Upper lobe of right lung (tissue), 1 donor: ENCODE measurements at regions not wholly inside any gene's neighbourhood (a gene's known extent, or its start where the extent isn't known, plus 50 kb on each side); places are given as distances from the start of the nearest gene placed in this dataset.
"Not testable (repeated sequence)": the region's sequence is repeated elsewhere in the genome, so short reads cannot be mapped to it uniquely, and the experiment has no call there.

Experiments
- ATAC-seq: fragments of 200-7000 bp; cut with Tn5 transposase; one replicate; pipeline ENCODE4 v1.9.1; 2020; ENCODE audit warnings: mild to moderate bottlenecking, moderate library complexity
- DNase-seq: peaks from one replicate; pipeline ENCODE4 v3.0.0-alpha.2; 2020
- H3K27ac ChIP-seq: fragments of 200-600 bp; one replicate; pipeline ENCODE4 v1.8.0; 2022
- H3K27me3 ChIP-seq: fragments of 200-600 bp; one replicate; pipeline ENCODE4 v1.8.0; 2022; ENCODE audit warnings: mild to moderate bottlenecking
- H3K36me3 ChIP-seq: fragments of 200-600 bp; one replicate; pipeline ENCODE4 v1.8.0; 2022
- H3K4me1 ChIP-seq: fragments of 200-600 bp; one replicate; pipeline ENCODE4 v1.8.0; 2022
- H3K4me3 ChIP-seq: fragments of 200-600 bp; one replicate; pipeline ENCODE4 v1.8.0; 2022; ENCODE audit warnings: mild to moderate bottlenecking
- H3K9me3 ChIP-seq: fragments of 200-600 bp; one replicate; pipeline ENCODE4 v1.8.0; 2022
- intact Hi-C: fragments of 100-400 bp; cut with DNase I; formaldehyde crosslinking; loops from one replicate; pipeline ENCODE4 v1.11.0; 2022
- TF ChIP-seq, protein P1 (sequence below): fragments of 200-600 bp; IDR thresholded peaks from one replicate; pipeline ENCODE4 v1.8.0; 2022; ENCODE audit warnings: antibody characterized with exemption
- donor health status: DM: no; HTN: yes; CAD: no; lungs with severe emphysema.

DNA sequence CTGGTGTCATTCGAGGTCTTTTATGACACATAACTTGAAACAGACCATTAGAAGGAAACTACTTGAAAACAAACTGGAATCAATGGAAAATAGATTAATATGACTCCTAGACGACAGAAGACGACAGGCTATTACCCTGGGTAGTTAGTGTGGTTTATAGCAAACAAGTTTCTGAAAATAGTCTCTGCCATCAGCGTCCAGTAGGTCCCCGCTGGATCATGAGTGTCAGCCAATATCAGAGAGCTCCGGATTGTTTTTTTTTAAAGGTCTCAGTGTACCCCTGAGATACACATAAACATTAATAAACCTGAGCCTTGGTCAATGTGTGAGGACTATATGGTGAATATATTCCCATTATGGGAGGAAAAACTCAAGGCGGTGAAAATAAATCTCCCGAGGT is 115.0 kb upstream of the THUMPD2 start:
- no peak for ATAC-seq
- no peak for DNase-seq
- intact Hi-C loops = no loop called here

DNA sequence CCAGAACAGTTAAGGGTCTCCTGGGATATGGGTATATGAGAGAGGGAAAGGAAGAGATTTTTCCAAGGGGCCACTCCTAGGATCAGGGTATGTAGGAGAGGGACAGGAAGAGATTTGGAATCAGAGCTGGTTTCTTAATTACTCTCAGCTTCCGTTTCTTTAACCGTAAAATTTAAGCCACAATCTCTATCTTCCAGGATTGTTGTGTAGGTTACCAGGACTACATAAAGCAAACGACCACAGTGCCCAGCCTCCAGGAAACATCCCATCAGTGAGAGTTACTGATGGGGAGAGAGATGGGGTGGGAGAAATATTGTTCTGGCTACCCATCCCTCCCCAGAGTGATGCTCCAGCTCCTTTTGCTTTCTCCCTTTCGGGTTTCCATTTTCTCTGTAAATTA is 114.6 kb upstream of the THUMPD2 start:
- TF ChIP-seq, protein P1, sequence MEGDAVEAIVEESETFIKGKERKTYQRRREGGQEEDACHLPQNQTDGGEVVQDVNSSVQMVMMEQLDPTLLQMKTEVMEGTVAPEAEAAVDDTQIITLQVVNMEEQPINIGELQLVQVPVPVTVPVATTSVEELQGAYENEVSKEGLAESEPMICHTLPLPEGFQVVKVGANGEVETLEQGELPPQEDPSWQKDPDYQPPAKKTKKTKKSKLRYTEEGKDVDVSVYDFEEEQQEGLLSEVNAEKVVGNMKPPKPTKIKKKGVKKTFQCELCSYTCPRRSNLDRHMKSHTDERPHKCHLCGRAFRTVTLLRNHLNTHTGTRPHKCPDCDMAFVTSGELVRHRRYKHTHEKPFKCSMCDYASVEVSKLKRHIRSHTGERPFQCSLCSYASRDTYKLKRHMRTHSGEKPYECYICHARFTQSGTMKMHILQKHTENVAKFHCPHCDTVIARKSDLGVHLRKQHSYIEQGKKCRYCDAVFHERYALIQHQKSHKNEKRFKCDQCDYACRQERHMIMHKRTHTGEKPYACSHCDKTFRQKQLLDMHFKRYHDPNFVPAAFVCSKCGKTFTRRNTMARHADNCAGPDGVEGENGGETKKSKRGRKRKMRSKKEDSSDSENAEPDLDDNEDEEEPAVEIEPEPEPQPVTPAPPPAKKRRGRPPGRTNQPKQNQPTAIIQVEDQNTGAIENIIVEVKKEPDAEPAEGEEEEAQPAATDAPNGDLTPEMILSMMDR = no peak
- Histone ChIP-seq H3K4me3 (no peak overlapping the region), H3K27ac (no peak overlapping the region), H3K36me3 (no peaks in the 10 kb centered on the region), H3K9me3 (no peaks in the 10 kb centered on the region), H3K4me1 (no peaks in the 10 kb centered on the region), H3K27me3 (no peaks in the 10 kb centered on the region)
- no peak for DNase-seq
- intact Hi-C loops = no loop called here
- no peak for ATAC-seq

More for the DNA sequence above, 115.0 kb upstream of the THUMPD2 start:
- Histone ChIP-seq H3K9me3 (no peaks in the 10 kb centered on the region), H3K27me3 (no peaks in the 10 kb centered on the region), H3K4me1 (no peaks in the 10 kb centered on the region), H3K4me3 (no peak overlapping the region), H3K27ac (no peak overlapping the region), H3K36me3 (no peaks in the 10 kb centered on the region)
- TF ChIP-seq, protein P1 = no peak

DNA sequence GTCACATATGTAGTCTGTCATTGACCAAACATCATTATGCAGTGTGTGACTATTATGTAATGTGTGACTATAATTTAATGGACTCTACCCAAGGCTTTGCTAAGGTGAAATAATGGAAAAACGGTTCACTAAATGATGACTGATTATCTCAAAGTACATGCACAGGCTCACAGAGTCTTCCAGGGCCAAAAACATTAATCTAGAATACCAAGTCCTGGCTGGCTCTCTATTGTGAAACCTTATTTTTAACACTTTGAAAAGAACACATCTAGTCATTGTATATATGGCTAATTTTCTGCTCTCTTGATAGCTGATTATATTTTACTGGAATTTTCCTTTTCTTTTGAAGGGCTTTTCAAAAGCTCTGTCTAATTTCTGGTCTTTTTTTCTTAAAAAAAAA is 102.9 kb upstream of the THUMPD2 start:
- H3K4me3 ChIP-seq = no peak overlapping the region
- DNase-seq (no peak), ATAC-seq (no peak)
- no peaks in the 10 kb centered on the region for H3K4me1 ChIP-seq
- no peaks in the 10 kb centered on the region for H3K9me3 ChIP-seq
- no peaks in the 10 kb centered on the region for H3K36me3 ChIP-seq
- no peaks in the 10 kb centered on the region for H3K27me3 ChIP-seq
- intact Hi-C loops = no loop called here
- no peak overlapping the region for H3K27ac ChIP-seq
- TF ChIP-seq, protein P1 = no peak

DNA sequence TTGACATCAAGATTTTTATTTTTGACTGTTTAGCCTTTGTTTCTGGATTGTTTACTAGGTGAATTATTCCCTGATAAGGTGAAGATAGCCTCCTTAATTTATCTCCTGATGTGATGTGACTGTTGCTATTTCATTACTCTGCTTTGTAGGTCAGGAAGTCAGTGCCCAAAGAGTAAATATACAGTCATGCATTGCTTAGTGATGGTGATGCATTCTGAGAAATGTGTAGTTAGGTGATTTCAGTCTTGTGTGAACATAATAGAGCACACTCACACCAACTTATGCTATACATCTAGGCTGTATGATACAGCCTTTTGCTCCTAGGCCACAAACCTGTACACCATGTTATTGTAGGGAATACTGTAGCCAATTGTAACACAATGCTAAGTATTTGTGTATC is 102.4 kb upstream of the THUMPD2 start:
- ATAC-seq (no peak), DNase-seq (no peak)
- Histone ChIP-seq H3K4me3 (no peak overlapping the region), H3K4me1 (no peaks in the 10 kb centered on the region), H3K36me3 (no peaks in the 10 kb centered on the region), H3K27ac (no peak overlapping the region), H3K9me3 (no peaks in the 10 kb centered on the region), H3K27me3 (no peaks in the 10 kb centered on the region)
- TF ChIP-seq, protein P1 = no peak
- intact Hi-C loops = no loop called here

DNA sequence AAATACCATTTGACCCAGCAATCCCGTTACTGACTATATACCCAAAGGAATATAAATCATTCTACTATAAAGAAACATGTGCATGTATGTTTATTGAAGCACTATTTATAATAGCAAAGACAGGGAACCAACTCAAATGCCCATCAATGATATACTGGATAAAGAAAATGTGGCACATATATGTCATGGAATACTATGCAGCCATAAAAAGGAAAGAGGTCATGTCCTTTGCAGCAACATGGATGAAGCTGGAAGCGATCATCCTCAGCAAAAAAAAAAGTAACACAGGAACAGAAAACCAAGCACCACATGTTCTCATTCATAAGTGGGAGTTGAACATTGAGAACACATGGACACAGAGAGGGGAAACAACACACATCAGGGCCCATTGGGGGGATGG is 99.9 kb upstream of the THUMPD2 start:
- H3K27me3 ChIP-seq, H3K4me1 ChIP-seq, intact Hi-C loops, H3K27ac ChIP-seq, H3K9me3 ChIP-seq, H3K36me3 ChIP-seq, DNase-seq, H3K4me3 ChIP-seq, ATAC-seq: not testable (repeated sequence)

DNA sequence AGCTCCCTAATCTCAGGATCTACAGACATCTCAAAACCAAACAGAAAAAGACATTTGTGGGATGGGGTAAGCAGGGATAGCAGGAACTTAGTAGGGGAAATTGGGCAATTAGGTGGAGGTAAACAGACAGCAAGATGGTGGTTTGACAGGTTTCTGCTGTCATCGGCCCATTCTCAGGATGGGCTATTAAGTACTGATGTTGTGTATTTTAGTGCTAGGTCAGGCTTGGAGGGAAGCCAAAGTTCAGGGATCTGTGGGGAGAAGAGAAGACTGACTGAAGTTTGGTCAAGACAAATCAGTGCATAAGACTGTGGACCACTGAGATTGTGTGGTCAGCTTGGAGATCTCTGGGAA is 96.8 kb upstream of the THUMPD2 start:
- TF ChIP-seq, protein P1 = no peak

More for the DNA sequence above, 96.8 kb upstream of the THUMPD2 start:
- H3K36me3 ChIP-seq = no peaks in the 10 kb centered on the region
- H3K27me3 ChIP-seq = no peaks in the 10 kb centered on the region
- ATAC-seq (no peak), DNase-seq (no peak)
- no peaks in the 10 kb centered on the region for H3K9me3 ChIP-seq
- H3K27ac ChIP-seq = no peak overlapping the region
- intact Hi-C loops = no loop called here
- H3K4me1 ChIP-seq = no peaks in the 10 kb centered on the region
- no peak overlapping the region for H3K4me3 ChIP-seq
